H9 (cell line): ENCODE measurements at regions not wholly inside any gene's neighbourhood (a gene's known extent, or its start where the extent isn't known, plus 50 kb on each side); places are given as distances from the start of the nearest gene placed in this dataset.

ENCODE experiments used
- DNase-seq: peaks from one replicate; pipeline ENCODE4 v3.0.0-alpha.2; 2017
- H2AFZ ChIP-seq: one replicate; pipeline ENCODE4 v1.6.1; 2013; ENCODE audit warnings: mild to moderate bottlenecking, low read length, control low read depth, moderate library complexity
- H2AK5ac ChIP-seq: 2 replicates; pipeline ENCODE4 v1.6.1; 2013; ENCODE audit warnings: low read length, control low read depth, mixed read lengths; ENCODE audit not compliant: insufficient read length
- H2BK120ac ChIP-seq: one replicate; pipeline ENCODE4 v1.6.1; 2013; ENCODE audit warnings: low read depth, mild to moderate bottlenecking, low read length, control low read depth, inconsistent platforms; ENCODE audit not compliant: poor library complexity, severe bottlenecking
- H2BK12ac ChIP-seq: 2 replicates; pipeline ENCODE4 v1.6.1; 2013; ENCODE audit warnings: low read length, control low read depth, mixed read lengths, low read depth; ENCODE audit not compliant: insufficient read length
- H2BK15ac ChIP-seq: 2 replicates; pipeline ENCODE4 v1.6.1; 2013; ENCODE audit warnings: low read depth, low read length, control low read depth
- H2BK20ac ChIP-seq: one replicate; pipeline ENCODE4 v1.6.1; 2013; ENCODE audit warnings: low read depth, mild to moderate bottlenecking, low read length, control low read depth, inconsistent platforms; ENCODE audit not compliant: poor library complexity, severe bottlenecking
- H2BK5ac ChIP-seq: 2 replicates; pipeline ENCODE4 v1.6.1; 2013; ENCODE audit warnings: low read length, control low read depth, mixed read lengths; ENCODE audit not compliant: insufficient read length
- H3K14ac ChIP-seq: 2 replicates; pipeline ENCODE4 v1.6.1; 2013; ENCODE audit warnings: low read length, control low read depth; ENCODE audit not compliant: insufficient read depth
- H3K18ac ChIP-seq: 2 replicates; pipeline ENCODE4 v1.6.1; 2013; ENCODE audit warnings: low read depth, mild to moderate bottlenecking, mixed read lengths, low read length, control low read depth; ENCODE audit not compliant: insufficient read length
- H3K23ac ChIP-seq: 2 replicates; pipeline ENCODE4 v1.6.1; 2013; ENCODE audit warnings: low read length, control low read depth, mixed read lengths, low read depth; ENCODE audit not compliant: insufficient read length
- H3K23me2 ChIP-seq: 2 replicates; pipeline ENCODE4 v1.6.1; 2013; ENCODE audit warnings: low read depth, mild to moderate bottlenecking, mixed read lengths, low read length, control low read depth; ENCODE audit not compliant: insufficient read length, poor library complexity, severe bottlenecking
- H3K27ac ChIP-seq: 2 replicates; pipeline ENCODE4 v1.5.1; 2013; ENCODE audit warnings: low read length, control low read depth, mixed read lengths, low read depth; ENCODE audit not compliant: insufficient read length
- H3K27me3 ChIP-seq: 2 replicates; pipeline ENCODE4 v1.6.1; 2013; ENCODE audit warnings: low read length, control low read depth, inconsistent platforms; ENCODE audit not compliant: insufficient read depth
- H3K4ac ChIP-seq: 2 replicates; pipeline ENCODE4 v1.6.1; 2013; ENCODE audit warnings: low read depth, mild to moderate bottlenecking, control low read depth, inconsistent platforms, low read length, moderate library complexity
- H3K4me1 ChIP-seq: 2 replicates; pipeline ENCODE4 v1.6.1; 2013; ENCODE audit warnings: low read length, control low read depth, inconsistent platforms; ENCODE audit not compliant: insufficient read depth
- H3K4me2 ChIP-seq: 2 replicates; pipeline ENCODE4 v1.6.1; 2013; ENCODE audit warnings: low read length, control low read depth, mixed read lengths; ENCODE audit not compliant: insufficient read length, insufficient read depth
- H3K56ac ChIP-seq: 2 replicates; pipeline ENCODE4 v1.6.1; 2013; ENCODE audit warnings: low read depth, mild to moderate bottlenecking, mixed read lengths, low read length, control low read depth; ENCODE audit not compliant: insufficient read length
- H3K79me1 ChIP-seq: 2 replicates; pipeline ENCODE4 v1.6.1; 2013; ENCODE audit warnings: low read depth, mild to moderate bottlenecking, moderate library complexity, low read length, control low read depth, inconsistent platforms; ENCODE audit not compliant: insufficient read depth, poor library complexity, severe bottlenecking
- H3K79me2 ChIP-seq: 2 replicates; pipeline ENCODE4 v1.6.1; 2013; ENCODE audit warnings: low read length, control low read depth, inconsistent platforms; ENCODE audit not compliant: insufficient read depth
- H3K9ac ChIP-seq: 2 replicates; pipeline ENCODE4 v1.6.1; 2013; ENCODE audit warnings: low read length, control low read depth, mixed read lengths; ENCODE audit not compliant: insufficient read length; ENCODE audit errors: extremely low read depth
- H3K9me3 ChIP-seq: one replicate; pipeline ENCODE4 v1.6.1; 2013; ENCODE audit warnings: low read depth, low read length, inconsistent platforms; ENCODE audit not compliant: control insufficient read depth
- H3T11ph ChIP-seq: one replicate; pipeline ENCODE4 v1.6.1; 2013; ENCODE audit warnings: mild to moderate bottlenecking, low read length, control low read depth, inconsistent platforms
- H4K20me1 ChIP-seq: one replicate; pipeline ENCODE4 v1.6.1; 2013; ENCODE audit not compliant: control insufficient read depth, insufficient read length, insufficient read depth
- H4K5ac ChIP-seq: 2 replicates; pipeline ENCODE4 v1.6.1; 2013; ENCODE audit warnings: low read depth, mild to moderate bottlenecking, mixed read lengths, low read length, control low read depth; ENCODE audit not compliant: insufficient read length
- H4K8ac ChIP-seq: replicated peaks from 2 replicates; pipeline ENCODE4 v1.6.1; 2013; ENCODE audit warnings: low read length, control low read depth, mixed read lengths, low read depth; ENCODE audit not compliant: insufficient read length
- H4K91ac ChIP-seq: 2 replicates; pipeline ENCODE4 v1.6.1; 2013; ENCODE audit warnings: low read depth, mild to moderate bottlenecking, moderate library complexity, mixed read lengths, low read length, control low read depth; ENCODE audit not compliant: insufficient read length
- H3K27ac Mint-ChIP-seq, 3 experiments: 2 replicates in 2 of 3; 3 replicates in 1 of 3; pipeline ENCODE4 v1.8.0; 2020 to 2021; ENCODE audit warnings: mixed read lengths in 3 of 3, mild to moderate bottlenecking in 1 of 3, moderate library complexity in 1 of 3
- H3K27me3 Mint-ChIP-seq: 2 replicates; pipeline ENCODE4 v1.8.0; 2021; ENCODE audit warnings: low read depth, mild to moderate bottlenecking, moderate library complexity, mixed read lengths
- H3K36me3 Mint-ChIP-seq, 3 experiments: 2 replicates in 2 of 3; 3 replicates in 1 of 3; pipeline ENCODE4 v1.8.0; 2020 to 2021; ENCODE audit warnings: low read depth in 3 of 3, mixed read lengths in 3 of 3; ENCODE audit not compliant: insufficient read depth in 1 of 3
- H3K4me1 Mint-ChIP-seq, 2 experiments: 2 replicates each; pipeline ENCODE4 v1.8.0; 2020; ENCODE audit warnings: mixed read lengths in 2 of 2
- H3K4me3 Mint-ChIP-seq, 2 experiments: 2 replicates in 1 of 2; 3 replicates in 1 of 2; pipeline ENCODE4 v1.8.0; 2020 to 2021; ENCODE audit warnings: mild to moderate bottlenecking in 2 of 2, mixed read lengths in 2 of 2, moderate library complexity in 1 of 2
- H3K9me3 Mint-ChIP-seq, 2 experiments: 2 replicates in 1 of 2; 3 replicates in 1 of 2; pipeline ENCODE4 v1.8.0; 2020; ENCODE audit warnings: mild to moderate bottlenecking in 2 of 2, mixed read lengths in 2 of 2, moderate library complexity in 1 of 2
- CTCF ChIP-seq: fragments of 200-600 bp; sonication (generic); conservative IDR thresholded peaks from 3 replicates; pipeline ENCODE4 v1.8.0; 2021; ENCODE audit warnings: antibody characterized with exemption, mild to moderate bottlenecking
- WGBS: extraction: QIAGEN DNeasy Blood & Tissue Kit; methylation state at CpG from one replicate; pipeline ENCODE4 v1.1.7; 2013; ENCODE audit warnings: missing lambda C conversion rate, low lambda C conversion rate, mixed read lengths; ENCODE audit not compliant: insufficient read length; ENCODE audit errors: extremely low coverage; 5-methylcytosine and 5-hydroxymethylcytosine counted together

GRCh38 chr18:67590571-67591141, 74.1 kb upstream of the DSEL start:
- Histone ChIP-seq H3K56ac (no peak overlapping the region), H3K9me3 (no peaks in the 10 kb centered on the region), H2BK20ac (no peak overlapping the region), H2AK5ac (no peak overlapping the region), H3K79me1 (no peaks in the 10 kb centered on the region), H3K23me2 (no peaks in the 10 kb centered on the region), H3T11ph (no peak overlapping the region), H3K4me1 (no peaks in the 10 kb centered on the region), H4K91ac (no peak overlapping the region), H2BK5ac (no peak overlapping the region), H2BK12ac (no peak overlapping the region), H3K27me3 (no peaks in the 10 kb centered on the region), H3K4me2 (no peak overlapping the region), H4K20me1 (no peaks in the 10 kb centered on the region), H2BK15ac (no peak overlapping the region), H3K18ac (no peak overlapping the region), H2BK120ac (no peak overlapping the region), H4K8ac (no peak overlapping the region), H3K4ac (no peak overlapping the region), H3K27ac (no peak overlapping the region), H2AFZ (no peak overlapping the region), H3K23ac (no peak overlapping the region), H3K14ac (no peak overlapping the region), H3K9ac (no peak overlapping the region), H4K5ac (no peak overlapping the region), H3K79me2 (no peaks in the 10 kb centered on the region)
- H3K4me3 Mint-ChIP-seq = no peak overlapping the region
- no peaks in the 10 kb centered on the region for H3K27me3 Mint-ChIP-seq
- peaks cover 5 to 6% of the 10 kb centered on the region in 2 experiments; a peak in 2 of 4 replicates for H3K4me1 Mint-ChIP-seq
- TF ChIP-seq CTCF = no peak; the same call in 2 of the 3 replicates
- DNase-seq = no peak
- H3K36me3 Mint-ChIP-seq = peaks cover 11 to 13% (median 12%) of the 10 kb centered on the region in 3 experiments
- peaks cover 11 to 13% of the 10 kb centered on the region in 2 experiments for H3K9me3 Mint-ChIP-seq
- no CpG with 5 or more reads among the region's 3 CpGs for WGBS
- H3K27ac Mint-ChIP-seq = no peak overlapping the region
